ENCODE measurements at regions not wholly inside any gene's neighbourhood (a gene's known extent, or its start where the extent isn't known, plus 50 kb on each side); places are given as distances from the start of the nearest gene placed in this dataset.
"Not testable (repeated sequence)": the region's sequence is repeated elsewhere in the genome, so short reads cannot be mapped to it uniquely, and the experiment has no call there.

GRCh38 chr3:61483997-61484396 is 77.4 kb upstream of the PTPRG start:
- H3K4me3 ChIP-seq (ENCODE audit: low read depth, low read length): no peak overlapping the region
- H3K27me3 ChIP-seq (ENCODE audit: control insufficient read depth, insufficient read depth, low read length): no peaks in the 10 kb centered on the region
- no peaks in the 10 kb centered on the region for H3K36me3 ChIP-seq (ENCODE audit: control insufficient read depth, insufficient read depth, low read length)
- no peaks in the 10 kb centered on the region for H3K9me3 ChIP-seq (ENCODE audit: control insufficient read depth, insufficient read depth, low read length)
- no peak overlapping the region for H3K27ac ChIP-seq (ENCODE audit: low read depth, low read length)
- no CpG with 5 or more reads among the region's 4 CpGs for WGBS (ENCODE audit: insufficient coverage)
- no peaks in the 10 kb centered on the region for H3K4me1 ChIP-seq (ENCODE audit: control insufficient read depth, insufficient read depth, low read length)
- DNase-seq (ENCODE audit: low read depth in 4 of 6, low spot score in 6 of 6): no peak

GRCh38 chr3:61493339-61493738 is 68.0 kb upstream of the PTPRG start:
- DNase-seq (ENCODE audit: low read depth in 4 of 6, low spot score in 6 of 6): no peak
- Histone ChIP-seq H3K4me3 (ENCODE audit: low read depth, low read length) (no peak overlapping the region), H3K4me1 (ENCODE audit: control insufficient read depth, insufficient read depth, low read length) (no peaks in the 10 kb centered on the region), H3K36me3 (ENCODE audit: control insufficient read depth, insufficient read depth, low read length) (no peaks in the 10 kb centered on the region), H3K27me3 (ENCODE audit: control insufficient read depth, insufficient read depth, low read length) (no peaks in the 10 kb centered on the region), H3K27ac (ENCODE audit: low read depth, low read length) (no peak overlapping the region), H3K9me3 (ENCODE audit: control insufficient read depth, insufficient read depth, low read length) (no peaks in the 10 kb centered on the region)
- no CpG with 5 or more reads among the region's 3 CpGs for WGBS (ENCODE audit: insufficient coverage)

- 100% methylated on average over 1 of the region's 3 CpGs for WGBS (ENCODE audit: insufficient coverage)
- not testable (repeated sequence) for DNase-seq (ENCODE audit: low read depth in 4 of 6, low spot score in 6 of 6); H3K36me3 ChIP-seq (ENCODE audit: control insufficient read depth, insufficient read depth, low read length)
Measured at GRCh38 chr3:61494309-61494708, 67.1 kb upstream of the PTPRG start.

GRCh38 chr3:61497463-61497862 is 63.9 kb upstream of the PTPRG start:
- no peaks in the 10 kb centered on the region for H3K36me3 ChIP-seq (ENCODE audit: control insufficient read depth, insufficient read depth, low read length)
- no peaks in the 10 kb centered on the region for H3K4me1 ChIP-seq (ENCODE audit: control insufficient read depth, insufficient read depth, low read length)
- H3K27me3 ChIP-seq (ENCODE audit: control insufficient read depth, insufficient read depth, low read length): no peaks in the 10 kb centered on the region
- H3K9me3 ChIP-seq (ENCODE audit: control insufficient read depth, insufficient read depth, low read length): no peaks in the 10 kb centered on the region
- no peak overlapping the region for H3K4me3 ChIP-seq (ENCODE audit: low read depth, low read length)
- no peak overlapping the region for H3K27ac ChIP-seq (ENCODE audit: low read depth, low read length)
- no peak for DNase-seq (ENCODE audit: low read depth in 4 of 6, low spot score in 6 of 6)
- no CpG with 5 or more reads among the region's 2 CpGs for WGBS (ENCODE audit: insufficient coverage)

More at GRCh38 chr3:61494309-61494708, 67.1 kb upstream of the PTPRG start:
- H3K27me3 ChIP-seq (ENCODE audit: control insufficient read depth, insufficient read depth, low read length); H3K9me3 ChIP-seq (ENCODE audit: control insufficient read depth, insufficient read depth, low read length); H3K4me3 ChIP-seq (ENCODE audit: low read depth, low read length); H3K4me1 ChIP-seq (ENCODE audit: control insufficient read depth, insufficient read depth, low read length); H3K27ac ChIP-seq (ENCODE audit: low read depth, low read length): not testable (repeated sequence)

GRCh38 chr3:61505197-61505596 is 56.2 kb upstream of the PTPRG start:
- no peak for DNase-seq (ENCODE audit: low read depth in 4 of 6, low spot score in 6 of 6)
- H3K36me3 ChIP-seq (ENCODE audit: control insufficient read depth, insufficient read depth, low read length): no peaks in the 10 kb centered on the region
- H3K27ac ChIP-seq (ENCODE audit: low read depth, low read length): no peak overlapping the region
- H3K4me1 ChIP-seq (ENCODE audit: control insufficient read depth, insufficient read depth, low read length): no peaks in the 10 kb centered on the region
- H3K27me3 ChIP-seq (ENCODE audit: control insufficient read depth, insufficient read depth, low read length): no peaks in the 10 kb centered on the region
- H3K9me3 ChIP-seq (ENCODE audit: control insufficient read depth, insufficient read depth, low read length): no peaks in the 10 kb centered on the region
- 80% methylated on average over 4 of the region's 5 CpGs for WGBS (ENCODE audit: insufficient coverage)
- H3K4me3 ChIP-seq (ENCODE audit: low read depth, low read length): no peak overlapping the region

- WGBS (ENCODE audit: insufficient coverage): no CpG with 5 or more reads among the region's 1 CpG
- Histone ChIP-seq H3K4me3 (ENCODE audit: low read depth, low read length) (no peak overlapping the region), H3K27me3 (ENCODE audit: control insufficient read depth, insufficient read depth, low read length) (no peaks in the 10 kb centered on the region), H3K36me3 (ENCODE audit: control insufficient read depth, insufficient read depth, low read length) (no peaks in the 10 kb centered on the region), H3K9me3 (ENCODE audit: control insufficient read depth, insufficient read depth, low read length) (no peaks in the 10 kb centered on the region), H3K4me1 (ENCODE audit: control insufficient read depth, insufficient read depth, low read length) (no peaks in the 10 kb centered on the region), H3K27ac (ENCODE audit: low read depth, low read length) (no peak overlapping the region)
- peak in 1 of 6 donors; percentile 71 for DNase-seq (ENCODE audit: low read depth in 4 of 6, low spot score in 6 of 6)
Measured at GRCh38 chr3:61507946-61508345, 53.4 kb upstream of the PTPRG start.
